Mucosa of rectum (tissue), 2 donors: ENCODE measurements at regions not wholly inside any gene's neighbourhood (a gene's known extent, or its start where the extent isn't known, plus 50 kb on each side); places are given as distances from the start of the nearest gene placed in this dataset.

Experiments used
- H3K27ac ChIP-seq, 2 donors: one replicate each; pipeline ENCODE4 v1.7.0; 2013; ENCODE audit warnings: inconsistent platforms in 2 of 2, low read depth in 2 of 2, low read length in 2 of 2
- H3K27me3 ChIP-seq, 2 donors: one replicate each; pipeline ENCODE4 v1.7.0; 2013; ENCODE audit warnings: low read length in 2 of 2; ENCODE audit not compliant: control insufficient read depth in 2 of 2, insufficient read depth in 2 of 2
- H3K36me3 ChIP-seq, 2 donors: one replicate each; pipeline ENCODE4 v1.7.0; 2013; ENCODE audit warnings: low read length in 2 of 2; ENCODE audit not compliant: control insufficient read depth in 2 of 2, insufficient read depth in 2 of 2
- H3K4me1 ChIP-seq, 2 donors: one replicate each; pipeline ENCODE4 v1.7.0; 2013; ENCODE audit warnings: low read length in 2 of 2, mild to moderate bottlenecking in 1 of 2; ENCODE audit not compliant: control insufficient read depth in 2 of 2, insufficient read depth in 2 of 2
- H3K4me3 ChIP-seq, 2 donors: one replicate each; pipeline ENCODE4 v1.7.0; 2013; ENCODE audit warnings: low read length in 2 of 2
- H3K9ac ChIP-seq, 2 donors: one replicate each; pipeline ENCODE4 v1.7.0; 2013; ENCODE audit warnings: low read length in 2 of 2, low read depth in 1 of 2, mild to moderate bottlenecking in 1 of 2
- H3K9me3 ChIP-seq, 2 donors: one replicate each; pipeline ENCODE4 v1.7.0; 2013; ENCODE audit warnings: low read length in 2 of 2; ENCODE audit not compliant: control insufficient read depth in 2 of 2
- donor health status: healthy.
- donor health status: Normal muscosa, but diverticular disease.

GRCh38 chr9:16025627-16026026 is 472.8 kb downstream of the CCDC171 start:
- Histone ChIP-seq H3K4me1 (no peaks in the 10 kb centered on the region), H3K9me3 (no peaks in the 10 kb centered on the region), H3K27me3 (no peaks in the 10 kb centered on the region), H3K36me3 (no peaks in the 10 kb centered on the region), H3K9ac (no peak overlapping the region), H3K4me3 (no peak overlapping the region), H3K27ac (no peak overlapping the region)

GRCh38 chr9:16026886-16027285 is 474.0 kb downstream of the CCDC171 start:
- H3K9me3 ChIP-seq: no peaks in the 10 kb centered on the region
- no peaks in the 10 kb centered on the region for H3K4me1 ChIP-seq
- no peak overlapping the region for H3K4me3 ChIP-seq
- H3K27me3 ChIP-seq: no peaks in the 10 kb centered on the region
- H3K27ac ChIP-seq: no peak overlapping the region
- H3K36me3 ChIP-seq: no peaks in the 10 kb centered on the region
- no peak overlapping the region for H3K9ac ChIP-seq

GRCh38 chr9:16028548-16028947 is 475.7 kb downstream of the CCDC171 start:
- no peak overlapping the region for H3K27ac ChIP-seq
- H3K9me3 ChIP-seq: no peaks in the 10 kb centered on the region

GRCh38 chr9:16029046-16029615 is 476.3 kb downstream of the CCDC171 start:
- Histone ChIP-seq H3K4me1 (no peaks in the 10 kb centered on the region), H3K36me3 (no peaks in the 10 kb centered on the region), H3K9ac (no peak overlapping the region), H3K9me3 (no peaks in the 10 kb centered on the region), H3K27me3 (no peaks in the 10 kb centered on the region), H3K4me3 (no peak overlapping the region), H3K27ac (no peak overlapping the region)

More at GRCh38 chr9:16028548-16028947, 475.7 kb downstream of the CCDC171 start:
- Histone ChIP-seq H3K4me3 (no peak overlapping the region), H3K9ac (no peak overlapping the region), H3K36me3 (no peaks in the 10 kb centered on the region), H3K4me1 (no peaks in the 10 kb centered on the region), H3K27me3 (no peaks in the 10 kb centered on the region)

- H3K27ac ChIP-seq: no peak overlapping the region
- H3K4me3 ChIP-seq: no peak overlapping the region
- H3K4me1 ChIP-seq: no peaks in the 10 kb centered on the region
- no peak overlapping the region for H3K9ac ChIP-seq
- H3K27me3 ChIP-seq: no peaks in the 10 kb centered on the region
- no peaks in the 10 kb centered on the region for H3K36me3 ChIP-seq
- no peaks in the 10 kb centered on the region for H3K9me3 ChIP-seq
Observed at GRCh38 chr9:16029796-16030363, 477.0 kb downstream of the CCDC171 start.

- Histone ChIP-seq H3K4me3 (no peak overlapping the region), H3K9ac (no peak overlapping the region), H3K36me3 (no peaks in the 10 kb centered on the region), H3K27ac (no peak overlapping the region), H3K4me1 (no peaks in the 10 kb centered on the region), H3K9me3 (no peaks in the 10 kb centered on the region), H3K27me3 (no peaks in the 10 kb centered on the region)
Observed at GRCh38 chr9:16030528-16031185, 477.8 kb downstream of the CCDC171 start.

- no peak overlapping the region for H3K27ac ChIP-seq
- no peak overlapping the region for H3K9ac ChIP-seq
- H3K4me1 ChIP-seq: no peaks in the 10 kb centered on the region
- no peaks in the 10 kb centered on the region for H3K9me3 ChIP-seq
- no peaks in the 10 kb centered on the region for H3K36me3 ChIP-seq
- no peaks in the 10 kb centered on the region for H3K27me3 ChIP-seq
- H3K4me3 ChIP-seq: no peak overlapping the region
Observed at GRCh38 chr9:16031486-16031885, 478.6 kb downstream of the CCDC171 start.

GRCh38 chr9:16031971-16032370 is 479.1 kb downstream of the CCDC171 start:
- no peaks in the 10 kb centered on the region for H3K4me1 ChIP-seq
- H3K36me3 ChIP-seq: no peaks in the 10 kb centered on the region
- H3K4me3 ChIP-seq: no peak overlapping the region
- H3K9me3 ChIP-seq: no peaks in the 10 kb centered on the region
- H3K27ac ChIP-seq: no peak overlapping the region
- no peak overlapping the region for H3K9ac ChIP-seq
- no peaks in the 10 kb centered on the region for H3K27me3 ChIP-seq

GRCh38 chr9:16032799-16033198 is 480.0 kb downstream of the CCDC171 start:
- no peaks in the 10 kb centered on the region for H3K4me1 ChIP-seq
- H3K36me3 ChIP-seq: no peaks in the 10 kb centered on the region
- H3K9ac ChIP-seq: no peak overlapping the region
- no peaks in the 10 kb centered on the region for H3K27me3 ChIP-seq
- no peak overlapping the region for H3K4me3 ChIP-seq
- H3K9me3 ChIP-seq: no peaks in the 10 kb centered on the region
- no peak overlapping the region for H3K27ac ChIP-seq

- no peak overlapping the region for H3K9ac ChIP-seq
- H3K27me3 ChIP-seq: no peaks in the 10 kb centered on the region
- H3K9me3 ChIP-seq: no peaks in the 10 kb centered on the region
Observed at GRCh38 chr9:16033253-16033652, 480.4 kb downstream of the CCDC171 start.

More at GRCh38 chr9:16033253-16033652, 480.4 kb downstream of the CCDC171 start:
- Histone ChIP-seq H3K27ac (no peak overlapping the region), H3K4me3 (no peak overlapping the region), H3K4me1 (no peaks in the 10 kb centered on the region), H3K36me3 (no peaks in the 10 kb centered on the region)
